ENCODE measurements at regions not wholly inside any gene's neighbourhood (a gene's known extent, or its start where the extent isn't known, plus 50 kb on each side); places are given as distances from the start of the nearest gene placed in this dataset.

DNA sequence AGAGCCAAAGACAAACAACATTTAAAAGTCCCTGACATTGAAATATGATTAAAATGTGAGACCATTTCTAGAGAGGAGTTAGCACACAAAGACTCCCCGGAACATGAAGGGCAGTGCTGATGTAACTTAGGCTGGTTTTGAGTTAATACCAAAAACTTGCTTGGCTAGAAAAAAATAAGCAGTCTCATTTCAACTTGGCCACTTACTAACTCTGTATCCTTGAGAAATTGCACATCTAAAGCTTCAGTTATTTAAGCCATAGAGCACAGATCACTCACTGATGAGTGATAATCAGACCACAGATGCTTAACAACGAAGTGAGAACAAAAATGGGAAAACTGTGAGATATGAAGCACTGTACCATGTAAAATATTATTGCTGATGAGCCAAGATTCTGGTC is 65.9 kb upstream of the MAOA start:
- no peak for DNase-seq

DNA sequence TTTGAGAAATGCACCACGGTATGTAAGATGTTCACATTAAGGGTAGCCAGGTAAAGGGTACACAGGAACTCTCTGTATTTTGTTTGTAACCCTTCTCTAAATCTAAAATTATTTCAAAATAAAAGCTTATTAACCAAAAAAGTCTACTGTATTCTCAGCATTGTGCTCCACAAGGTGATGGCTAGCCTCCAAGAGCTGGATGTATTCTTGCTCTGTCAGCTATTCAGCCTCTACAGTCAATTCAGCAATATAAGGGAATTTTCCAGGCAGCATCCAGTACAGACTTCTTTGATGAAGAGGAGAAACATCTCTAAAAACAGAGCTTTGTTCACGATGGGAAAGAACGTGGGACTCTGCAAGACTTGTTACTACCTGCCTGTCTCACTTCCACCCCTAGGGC is 63.5 kb upstream of the MAOA start:
- no peak for DNase-seq

DNA sequence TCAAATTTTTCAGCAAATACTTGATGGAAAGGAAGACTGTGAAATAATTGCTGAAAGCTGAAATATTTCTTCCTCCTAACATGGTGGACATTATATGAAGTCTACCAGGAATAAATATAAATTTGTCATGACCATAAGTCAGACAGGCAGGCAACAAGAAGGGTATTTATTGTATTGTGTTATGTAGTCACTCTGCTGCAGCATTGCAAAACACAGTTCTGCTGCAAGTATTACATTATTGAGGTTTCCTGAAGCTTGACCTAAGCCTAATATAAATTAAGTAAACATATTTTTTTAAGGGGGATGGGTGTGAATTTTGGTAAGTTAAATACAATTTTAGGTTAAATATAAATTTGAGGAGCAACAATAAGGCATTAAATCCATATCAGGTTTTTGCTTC is 60.2 kb upstream of the MAOA start:
- DNase-seq, result no peak

DNA sequence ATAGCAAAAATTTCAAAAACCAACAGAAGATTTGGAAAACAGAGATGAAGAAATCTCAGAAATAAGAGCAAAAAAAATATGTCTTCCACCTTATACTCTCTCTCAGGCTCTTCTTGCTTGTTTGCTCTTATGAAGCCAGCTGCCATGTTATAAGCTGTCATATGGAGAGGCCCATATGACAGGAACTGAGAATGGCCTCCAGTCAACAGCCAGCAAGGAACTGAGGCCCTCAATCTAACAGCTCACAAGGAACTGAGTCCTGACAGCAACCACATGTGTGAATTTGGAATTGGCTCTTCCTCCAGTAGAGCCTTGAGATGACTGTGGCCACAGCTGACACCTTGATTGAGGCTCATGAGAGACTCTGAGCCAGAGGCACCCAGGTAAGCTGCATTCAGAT is 51.3 kb upstream of the MAOA start:
- DNase-seq, result no peak

DNA sequence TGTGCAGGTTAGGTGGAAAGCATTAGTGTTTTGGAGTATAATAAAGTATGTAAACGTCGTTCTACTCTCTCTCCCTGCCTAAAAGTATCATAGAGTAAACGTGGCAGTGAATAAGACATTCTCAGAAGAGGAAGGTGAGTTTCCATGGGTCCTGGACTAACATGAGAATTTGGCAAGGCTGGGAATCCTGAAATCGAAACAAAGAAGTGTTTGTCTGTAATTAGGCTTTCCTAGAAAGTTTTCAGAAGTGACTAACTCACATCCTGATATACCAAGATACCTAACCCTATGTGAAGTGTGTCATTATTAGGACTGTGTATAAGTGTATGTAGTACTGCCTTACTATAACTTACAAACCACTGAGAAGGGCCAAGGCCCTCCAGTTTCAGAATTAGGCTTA is 50.7 kb upstream of the MAOA start:
- no peak for DNase-seq
